ENCODE measurements at regions not wholly inside any gene's neighbourhood (a gene's known extent, or its start where the extent isn't known, plus 50 kb on each side); places are given as distances from the start of the nearest gene placed in this dataset.
"Not testable (repeated sequence)": the region's sequence is repeated elsewhere in the genome, so short reads cannot be mapped to it uniquely, and the experiment has no call there.

DNA sequence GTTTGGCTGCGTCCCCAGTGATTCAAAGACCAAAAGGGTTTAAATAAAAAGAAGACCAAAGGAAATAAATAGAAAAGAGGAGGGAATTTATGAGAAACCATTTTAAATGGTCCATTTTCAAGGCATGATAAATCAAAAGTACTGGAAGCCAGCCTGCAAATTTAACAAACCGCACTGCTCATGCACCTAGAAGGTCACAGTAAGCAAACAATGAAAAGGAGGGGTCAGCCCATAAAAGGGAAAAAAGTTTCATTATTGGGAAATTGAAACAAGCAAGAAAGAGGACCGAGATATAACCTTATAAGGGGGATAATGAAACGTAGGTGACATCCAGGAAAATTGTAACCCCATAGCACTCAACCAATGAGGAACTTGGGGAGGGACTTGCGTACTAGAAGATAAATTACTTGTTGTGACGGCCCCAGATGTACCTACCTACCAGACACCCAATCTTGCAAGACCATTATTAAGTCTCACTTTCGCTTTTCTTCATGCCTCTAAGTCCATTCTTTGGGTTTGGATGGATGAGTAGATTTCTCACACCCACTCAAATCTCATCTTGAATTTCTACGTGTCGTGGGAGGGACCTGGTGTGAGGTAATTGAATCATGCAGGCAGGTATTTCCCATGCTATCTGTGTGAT is 172.0 kb downstream of the SPATA31A1 start:
- DNase-seq (ENCODE audit: insufficient read length, low spot score, missing footprints); H4K20me1 ChIP-seq (ENCODE audit: insufficient read depth, low read length); H3K27ac ChIP-seq (ENCODE audit: low read depth, low read length); H3K27me3 ChIP-seq (ENCODE audit: insufficient read depth, low read length); H3K9me3 ChIP-seq (ENCODE audit: low read depth, low read length); H3K4me3 ChIP-seq (ENCODE audit: insufficient read depth, low read length); H3K79me2 ChIP-seq (ENCODE audit: insufficient read depth, low read length); H3K4me2 ChIP-seq (ENCODE audit: insufficient read depth, low read length); H2AFZ ChIP-seq (ENCODE audit: low read length); H3K4me1 ChIP-seq (ENCODE audit: insufficient read depth, low read length); H3K36me3 ChIP-seq (ENCODE audit: insufficient read depth, low read length): not testable (repeated sequence)

DNA sequence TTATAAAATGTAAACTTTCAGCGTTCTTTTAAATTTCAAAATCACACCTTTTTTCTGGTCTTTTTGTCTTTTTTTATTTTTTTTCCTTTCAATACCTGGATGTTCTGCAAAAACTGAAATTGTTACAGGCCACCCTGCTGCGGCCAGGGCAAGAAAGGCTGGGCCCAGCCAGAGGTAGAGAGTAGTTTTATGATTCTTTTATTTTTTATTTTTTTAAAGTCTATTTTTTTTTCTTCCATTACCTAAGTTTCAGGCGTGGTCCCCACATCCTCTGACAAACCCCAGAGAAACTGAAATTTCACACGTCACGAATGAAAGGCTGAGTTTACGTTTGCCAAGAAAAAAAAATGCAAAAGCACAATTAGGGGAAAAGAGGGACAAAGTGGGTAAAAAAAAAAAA is 177.1 kb downstream of the SPATA31A1 start:
- H4K20me1 ChIP-seq (ENCODE audit: insufficient read depth, low read length); DNase-seq (ENCODE audit: insufficient read length, low spot score, missing footprints); H3K36me3 ChIP-seq (ENCODE audit: insufficient read depth, low read length); H3K79me2 ChIP-seq (ENCODE audit: insufficient read depth, low read length); H3K4me2 ChIP-seq (ENCODE audit: insufficient read depth, low read length); H2AFZ ChIP-seq (ENCODE audit: low read length); H3K27ac ChIP-seq (ENCODE audit: low read depth, low read length); H3K4me3 ChIP-seq (ENCODE audit: insufficient read depth, low read length); H3K9me3 ChIP-seq (ENCODE audit: low read depth, low read length); H3K27me3 ChIP-seq (ENCODE audit: insufficient read depth, low read length); H3K4me1 ChIP-seq (ENCODE audit: insufficient read depth, low read length): not testable (repeated sequence)

GRCh38 chr9:39533001-39533762 is 177.7 kb downstream of the SPATA31A1 start:
- H4K20me1 ChIP-seq (ENCODE audit: insufficient read depth, low read length); H3K79me2 ChIP-seq (ENCODE audit: insufficient read depth, low read length); H3K27me3 ChIP-seq (ENCODE audit: insufficient read depth, low read length); DNase-seq (ENCODE audit: insufficient read length, low spot score, missing footprints); H3K4me1 ChIP-seq (ENCODE audit: insufficient read depth, low read length); H2AFZ ChIP-seq (ENCODE audit: low read length); H3K4me2 ChIP-seq (ENCODE audit: insufficient read depth, low read length); H3K9me3 ChIP-seq (ENCODE audit: low read depth, low read length); H3K27ac ChIP-seq (ENCODE audit: low read depth, low read length); H3K36me3 ChIP-seq (ENCODE audit: insufficient read depth, low read length); H3K4me3 ChIP-seq (ENCODE audit: insufficient read depth, low read length): not testable (repeated sequence)

DNA sequence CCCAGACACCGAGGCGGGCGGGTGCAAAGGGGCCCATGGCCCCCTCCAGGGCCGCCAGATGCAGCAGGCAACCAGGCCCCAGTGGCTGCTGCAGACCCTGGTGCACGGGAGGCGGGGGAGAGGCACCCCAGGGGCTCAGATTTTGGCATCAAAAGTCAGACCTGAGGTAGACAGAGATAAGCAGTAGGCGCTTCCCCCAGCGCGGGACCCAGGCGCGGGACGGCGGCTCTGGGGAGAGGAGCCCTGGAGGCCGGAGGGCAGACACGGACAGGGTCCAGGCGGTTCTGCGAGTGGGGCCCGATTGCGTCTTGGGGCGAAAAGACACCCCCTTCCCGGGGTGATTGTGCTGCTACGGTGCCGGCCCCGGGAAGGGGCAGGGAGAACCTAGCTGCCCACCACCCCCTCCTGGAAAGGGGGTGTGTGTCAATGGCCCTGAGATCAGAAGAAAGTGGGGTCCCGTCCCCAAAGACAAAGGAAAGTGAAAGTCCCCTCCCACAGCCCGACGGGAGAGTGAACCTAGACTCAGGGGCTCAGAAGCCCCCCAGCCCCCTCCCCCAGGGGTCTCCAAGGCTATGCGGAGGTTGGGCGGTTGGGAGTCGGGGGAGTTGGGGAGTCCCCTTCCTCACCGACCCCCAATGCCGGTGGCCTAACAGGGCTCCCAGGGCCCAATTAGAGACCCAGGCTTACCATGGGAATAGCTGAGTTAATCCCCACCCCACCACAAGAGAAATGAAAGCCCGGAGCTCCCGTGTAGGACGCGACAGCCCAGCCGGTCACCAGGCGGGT is 178.5 kb downstream of the SPATA31A1 start:
- not testable (repeated sequence) for H3K4me1 ChIP-seq (ENCODE audit: insufficient read depth, low read length); H3K36me3 ChIP-seq (ENCODE audit: insufficient read depth, low read length); DNase-seq (ENCODE audit: insufficient read length, low spot score, missing footprints); H3K4me2 ChIP-seq (ENCODE audit: insufficient read depth, low read length); H4K20me1 ChIP-seq (ENCODE audit: insufficient read depth, low read length); H2AFZ ChIP-seq (ENCODE audit: low read length); H3K79me2 ChIP-seq (ENCODE audit: insufficient read depth, low read length); H3K4me3 ChIP-seq (ENCODE audit: insufficient read depth, low read length); H3K27ac ChIP-seq (ENCODE audit: low read depth, low read length); H3K9me3 ChIP-seq (ENCODE audit: low read depth, low read length); H3K27me3 ChIP-seq (ENCODE audit: insufficient read depth, low read length)

DNA sequence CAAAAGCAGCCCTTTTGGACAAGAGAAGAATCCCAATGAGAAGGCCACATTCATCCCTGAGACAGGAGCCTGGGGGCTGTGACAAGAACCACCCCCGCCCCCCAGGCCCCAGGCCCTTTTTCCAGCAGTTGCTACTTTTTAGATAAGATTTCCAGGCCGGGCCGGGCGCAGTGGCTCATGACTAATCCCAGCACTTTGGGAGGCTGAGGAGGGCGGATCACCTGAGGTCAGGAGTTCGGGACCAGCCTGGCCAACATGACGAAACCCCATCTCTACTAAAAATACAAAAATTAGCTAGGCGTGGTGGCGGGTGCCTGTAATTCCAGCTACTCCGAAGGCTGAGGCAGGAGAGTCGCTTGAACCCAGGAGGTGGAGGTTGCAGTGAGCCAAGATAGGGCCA is 179.4 kb downstream of the SPATA31A1 start:
- not testable (repeated sequence) for H3K27ac ChIP-seq (ENCODE audit: low read depth, low read length); H3K4me1 ChIP-seq (ENCODE audit: insufficient read depth, low read length)

GRCh38 chr9:39542157-39542556 is 186.7 kb downstream of the SPATA31A1 start:
- not testable (repeated sequence) for H3K4me2 ChIP-seq (ENCODE audit: insufficient read depth, low read length); H2AFZ ChIP-seq (ENCODE audit: low read length); H3K27me3 ChIP-seq (ENCODE audit: insufficient read depth, low read length); H4K20me1 ChIP-seq (ENCODE audit: insufficient read depth, low read length); H3K27ac ChIP-seq (ENCODE audit: low read depth, low read length); H3K4me3 ChIP-seq (ENCODE audit: insufficient read depth, low read length); DNase-seq (ENCODE audit: insufficient read length, low spot score, missing footprints); H3K4me1 ChIP-seq (ENCODE audit: insufficient read depth, low read length); H3K36me3 ChIP-seq (ENCODE audit: insufficient read depth, low read length); H3K79me2 ChIP-seq (ENCODE audit: insufficient read depth, low read length); H3K9me3 ChIP-seq (ENCODE audit: low read depth, low read length)

More for the DNA sequence above, 179.4 kb downstream of the SPATA31A1 start:
- H3K9me3 ChIP-seq (ENCODE audit: low read depth, low read length); H3K4me2 ChIP-seq (ENCODE audit: insufficient read depth, low read length); H3K79me2 ChIP-seq (ENCODE audit: insufficient read depth, low read length); H3K27me3 ChIP-seq (ENCODE audit: insufficient read depth, low read length); H3K4me3 ChIP-seq (ENCODE audit: insufficient read depth, low read length); DNase-seq (ENCODE audit: insufficient read length, low spot score, missing footprints); H3K36me3 ChIP-seq (ENCODE audit: insufficient read depth, low read length); H2AFZ ChIP-seq (ENCODE audit: low read length); H4K20me1 ChIP-seq (ENCODE audit: insufficient read depth, low read length): not testable (repeated sequence)

GRCh38 chr9:39545079-39545478 is 189.6 kb downstream of the SPATA31A1 start:
- H3K4me1 ChIP-seq (ENCODE audit: insufficient read depth, low read length); H2AFZ ChIP-seq (ENCODE audit: low read length); H3K4me3 ChIP-seq (ENCODE audit: insufficient read depth, low read length); H3K27me3 ChIP-seq (ENCODE audit: insufficient read depth, low read length); H3K4me2 ChIP-seq (ENCODE audit: insufficient read depth, low read length); H3K36me3 ChIP-seq (ENCODE audit: insufficient read depth, low read length); H3K27ac ChIP-seq (ENCODE audit: low read depth, low read length); DNase-seq (ENCODE audit: insufficient read length, low spot score, missing footprints); H3K79me2 ChIP-seq (ENCODE audit: insufficient read depth, low read length); H4K20me1 ChIP-seq (ENCODE audit: insufficient read depth, low read length); H3K9me3 ChIP-seq (ENCODE audit: low read depth, low read length): not testable (repeated sequence)

GRCh38 chr9:39550573-39550972 is 195.1 kb downstream of the SPATA31A1 start:
- H3K36me3 ChIP-seq (ENCODE audit: insufficient read depth, low read length); H3K4me1 ChIP-seq (ENCODE audit: insufficient read depth, low read length); H3K4me3 ChIP-seq (ENCODE audit: insufficient read depth, low read length); H3K9me3 ChIP-seq (ENCODE audit: low read depth, low read length); H3K27me3 ChIP-seq (ENCODE audit: insufficient read depth, low read length); H3K4me2 ChIP-seq (ENCODE audit: insufficient read depth, low read length); H3K79me2 ChIP-seq (ENCODE audit: insufficient read depth, low read length); H4K20me1 ChIP-seq (ENCODE audit: insufficient read depth, low read length); DNase-seq (ENCODE audit: insufficient read length, low spot score, missing footprints); H2AFZ ChIP-seq (ENCODE audit: low read length); H3K27ac ChIP-seq (ENCODE audit: low read depth, low read length): not testable (repeated sequence)

All from osteoblast (primary cell).